ENCODE measurements at regions not wholly inside any gene's neighbourhood (a gene's known extent, or its start where the extent isn't known, plus 50 kb on each side); places are given as distances from the start of the nearest gene placed in this dataset.
"Not testable (repeated sequence)": the region's sequence is repeated elsewhere in the genome, so short reads cannot be mapped to it uniquely, and the experiment has no call there.

DNA sequence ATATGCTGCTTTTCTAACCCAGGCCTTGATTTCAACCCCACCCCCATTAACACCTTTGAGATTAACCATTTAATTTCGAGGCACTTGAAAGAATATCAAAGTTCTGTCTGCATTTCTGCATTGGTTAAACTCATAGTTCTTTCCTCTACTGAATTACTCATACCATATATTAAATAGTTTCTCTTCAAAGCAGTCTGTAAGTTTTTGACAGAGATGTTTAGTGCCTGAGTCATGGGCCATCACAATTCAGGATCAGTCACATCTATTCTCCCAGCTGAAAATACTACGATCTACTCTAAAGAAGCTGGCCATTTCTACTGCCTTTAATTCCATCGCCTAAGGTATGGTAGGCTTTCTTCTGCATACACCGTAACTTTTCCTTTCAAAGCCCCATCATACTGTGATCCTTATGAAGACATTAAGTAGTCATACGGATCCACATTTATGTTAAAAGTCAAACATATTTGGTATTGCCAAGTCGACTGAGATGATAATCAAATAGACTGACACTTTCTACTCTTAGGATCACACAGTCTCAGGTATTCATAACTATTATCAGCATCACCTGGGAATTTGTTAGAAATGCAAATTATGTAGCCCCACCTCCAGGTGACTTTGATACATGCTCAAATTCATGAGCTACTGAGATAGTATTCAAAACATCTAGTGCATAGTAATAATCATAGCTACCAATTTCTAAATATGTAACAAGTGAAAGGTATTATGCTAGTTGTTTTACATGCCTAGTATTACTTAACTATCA lies 489.4 kb upstream of the IL12A start:
- Histone ChIP-seq H3K27me3 (ENCODE audit: insufficient read depth, low read length) (no peaks in the 10 kb centered on the region), H3K4me3 (ENCODE audit: insufficient read depth, low read length) (no peak overlapping the region), H3K4me2 (ENCODE audit: insufficient read depth, low read length) (no peak overlapping the region), H3K79me2 (ENCODE audit: insufficient read depth, low read length) (no peaks in the 10 kb centered on the region), H2AFZ (ENCODE audit: low read length) (no peak overlapping the region), H3K4me1 (ENCODE audit: insufficient read depth, low read length) (no peaks in the 10 kb centered on the region), H3K27ac (ENCODE audit: low read depth, low read length) (no peak overlapping the region), H3K9me3 (ENCODE audit: low read depth, low read length) (no peaks in the 10 kb centered on the region), H3K36me3 (ENCODE audit: insufficient read depth, low read length) (no peaks in the 10 kb centered on the region), H4K20me1 (ENCODE audit: insufficient read depth, low read length) (no peaks in the 10 kb centered on the region)
- TF ChIP-seq, protein P1, sequence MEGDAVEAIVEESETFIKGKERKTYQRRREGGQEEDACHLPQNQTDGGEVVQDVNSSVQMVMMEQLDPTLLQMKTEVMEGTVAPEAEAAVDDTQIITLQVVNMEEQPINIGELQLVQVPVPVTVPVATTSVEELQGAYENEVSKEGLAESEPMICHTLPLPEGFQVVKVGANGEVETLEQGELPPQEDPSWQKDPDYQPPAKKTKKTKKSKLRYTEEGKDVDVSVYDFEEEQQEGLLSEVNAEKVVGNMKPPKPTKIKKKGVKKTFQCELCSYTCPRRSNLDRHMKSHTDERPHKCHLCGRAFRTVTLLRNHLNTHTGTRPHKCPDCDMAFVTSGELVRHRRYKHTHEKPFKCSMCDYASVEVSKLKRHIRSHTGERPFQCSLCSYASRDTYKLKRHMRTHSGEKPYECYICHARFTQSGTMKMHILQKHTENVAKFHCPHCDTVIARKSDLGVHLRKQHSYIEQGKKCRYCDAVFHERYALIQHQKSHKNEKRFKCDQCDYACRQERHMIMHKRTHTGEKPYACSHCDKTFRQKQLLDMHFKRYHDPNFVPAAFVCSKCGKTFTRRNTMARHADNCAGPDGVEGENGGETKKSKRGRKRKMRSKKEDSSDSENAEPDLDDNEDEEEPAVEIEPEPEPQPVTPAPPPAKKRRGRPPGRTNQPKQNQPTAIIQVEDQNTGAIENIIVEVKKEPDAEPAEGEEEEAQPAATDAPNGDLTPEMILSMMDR (IDR thresholded peaks at IDR 0.05; ENCODE audit: extremely low read depth, low read depth, low read length), result no peak
- DNase-seq (ENCODE audit: insufficient read length, low spot score, missing footprints), result peak; percentile 73

DNA sequence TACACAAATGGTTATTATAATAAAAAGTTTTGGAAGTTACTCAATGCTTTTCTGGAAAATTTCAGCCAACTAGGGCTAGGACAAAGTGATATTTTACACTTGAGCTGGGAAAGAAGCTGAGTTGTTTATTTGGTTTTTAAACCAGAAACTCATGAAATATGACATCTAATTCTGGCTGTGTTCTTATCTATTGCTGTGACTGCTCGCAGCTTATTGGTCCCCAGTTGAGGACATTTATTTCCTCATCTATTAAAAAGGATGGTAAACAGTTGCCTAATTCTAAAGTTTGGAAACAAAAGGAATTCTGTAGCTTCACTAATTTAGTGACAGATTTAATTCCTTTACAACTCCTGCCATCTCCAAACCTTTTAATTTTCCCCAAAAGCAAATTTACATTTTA lies 487.6 kb upstream of the IL12A start:
- Histone ChIP-seq H3K36me3 (ENCODE audit: insufficient read depth, low read length) (no peaks in the 10 kb centered on the region), H3K79me2 (ENCODE audit: insufficient read depth, low read length) (no peaks in the 10 kb centered on the region), H4K20me1 (ENCODE audit: insufficient read depth, low read length) (no peaks in the 10 kb centered on the region), H3K27me3 (ENCODE audit: insufficient read depth, low read length) (no peaks in the 10 kb centered on the region), H3K4me3 (ENCODE audit: insufficient read depth, low read length) (no peak overlapping the region), H3K4me2 (ENCODE audit: insufficient read depth, low read length) (no peak overlapping the region), H3K9me3 (ENCODE audit: low read depth, low read length) (no peaks in the 10 kb centered on the region), H3K27ac (ENCODE audit: low read depth, low read length) (no peak overlapping the region), H2AFZ (ENCODE audit: low read length) (no peak overlapping the region), H3K4me1 (ENCODE audit: insufficient read depth, low read length) (no peaks in the 10 kb centered on the region)
- DNase-seq (ENCODE audit: insufficient read length, low spot score, missing footprints), result no peak
- TF ChIP-seq, protein P1 (IDR thresholded peaks at IDR 0.05; ENCODE audit: extremely low read depth, low read depth, low read length), result no peak

DNA sequence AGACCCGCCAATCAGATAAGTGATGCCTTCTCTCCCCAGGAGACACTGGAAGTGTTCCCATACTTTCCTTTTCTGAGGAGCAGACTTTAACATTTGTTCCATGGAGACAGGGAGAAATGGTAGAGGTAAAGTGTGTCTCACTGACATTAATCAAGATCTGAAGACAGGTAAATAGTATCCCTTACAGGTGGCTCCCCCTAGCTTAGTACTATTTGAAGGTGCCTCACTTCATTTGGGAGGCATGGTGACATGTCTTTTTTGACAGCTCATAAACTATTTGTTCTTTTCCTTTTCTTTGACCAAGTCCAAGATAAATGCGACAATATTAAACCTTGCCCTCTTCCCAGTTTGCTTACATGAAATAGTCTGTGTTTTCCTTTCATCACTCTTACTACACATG lies 485.6 kb upstream of the IL12A start:
- Histone ChIP-seq H3K4me3 (ENCODE audit: insufficient read depth, low read length) (no peak overlapping the region), H3K27me3 (ENCODE audit: insufficient read depth, low read length) (no peaks in the 10 kb centered on the region), H3K27ac (ENCODE audit: low read depth, low read length) (no peak overlapping the region), H3K9me3 (ENCODE audit: low read depth, low read length) (no peaks in the 10 kb centered on the region), H3K4me2 (ENCODE audit: insufficient read depth, low read length) (no peak overlapping the region), H2AFZ (ENCODE audit: low read length) (no peak overlapping the region), H3K36me3 (ENCODE audit: insufficient read depth, low read length) (no peaks in the 10 kb centered on the region), H4K20me1 (ENCODE audit: insufficient read depth, low read length) (no peaks in the 10 kb centered on the region), H3K4me1 (ENCODE audit: insufficient read depth, low read length) (no peaks in the 10 kb centered on the region), H3K79me2 (ENCODE audit: insufficient read depth, low read length) (no peaks in the 10 kb centered on the region)
- TF ChIP-seq, protein P1 (IDR thresholded peaks at IDR 0.05; ENCODE audit: extremely low read depth, low read depth, low read length), result no peak
- DNase-seq (ENCODE audit: insufficient read length, low spot score, missing footprints), result no peak

DNA sequence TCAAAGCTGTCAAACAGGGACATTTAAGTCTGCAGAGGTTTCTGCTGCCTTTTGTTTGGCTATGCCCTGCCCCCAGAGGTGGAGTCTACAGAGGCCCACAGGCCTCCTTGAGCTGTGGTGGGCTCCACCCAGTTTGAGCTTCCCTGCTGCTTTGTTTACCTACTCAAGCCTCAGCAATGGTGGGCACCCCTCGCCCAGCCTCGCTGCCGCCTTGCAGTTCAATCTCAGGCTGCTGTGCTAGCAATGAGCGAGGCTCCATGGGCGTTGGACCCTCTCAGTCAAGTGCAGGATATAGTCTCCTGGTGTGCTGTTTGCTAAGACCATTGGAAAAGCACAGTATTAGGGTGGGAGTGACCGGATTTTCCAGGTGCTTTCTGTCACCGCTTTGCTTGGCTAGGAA lies 477.6 kb upstream of the IL12A start:
- not testable (repeated sequence) for H3K79me2 ChIP-seq (ENCODE audit: insufficient read depth, low read length); H3K27ac ChIP-seq (ENCODE audit: low read depth, low read length); DNase-seq (ENCODE audit: insufficient read length, low spot score, missing footprints); H2AFZ ChIP-seq (ENCODE audit: low read length); H3K4me3 ChIP-seq (ENCODE audit: insufficient read depth, low read length); H3K27me3 ChIP-seq (ENCODE audit: insufficient read depth, low read length); H3K36me3 ChIP-seq (ENCODE audit: insufficient read depth, low read length); H4K20me1 ChIP-seq (ENCODE audit: insufficient read depth, low read length); H3K9me3 ChIP-seq (ENCODE audit: low read depth, low read length); H3K4me2 ChIP-seq (ENCODE audit: insufficient read depth, low read length); H3K4me1 ChIP-seq (ENCODE audit: insufficient read depth, low read length)

All from osteoblast (primary cell).